DND-41 (cell line): ENCODE measurements at regions not wholly inside any gene's neighbourhood (a gene's known extent, or its start where the extent isn't known, plus 50 kb on each side); places are given as distances from the start of the nearest gene placed in this dataset.

Experiments used
- EZH2 ChIP-seq: IDR thresholded peaks from 3 replicates; pipeline ENCODE4 v1.6.1; 2012; ENCODE audit warnings: borderline replicate concordance, low read depth, mild to moderate bottlenecking, moderate library complexity, low read length, inconsistent platforms; ENCODE audit not compliant: severe bottlenecking
- TF ChIP-seq, protein P1 (sequence below): IDR thresholded peaks from 2 replicates; pipeline ENCODE4 v1.5.1; 2012; ENCODE audit warnings: borderline replicate concordance, low read length, moderate library complexity, mild to moderate bottlenecking; ENCODE audit not compliant: poor library complexity, severe bottlenecking; ENCODE audit errors: extremely low read depth

DNA sequence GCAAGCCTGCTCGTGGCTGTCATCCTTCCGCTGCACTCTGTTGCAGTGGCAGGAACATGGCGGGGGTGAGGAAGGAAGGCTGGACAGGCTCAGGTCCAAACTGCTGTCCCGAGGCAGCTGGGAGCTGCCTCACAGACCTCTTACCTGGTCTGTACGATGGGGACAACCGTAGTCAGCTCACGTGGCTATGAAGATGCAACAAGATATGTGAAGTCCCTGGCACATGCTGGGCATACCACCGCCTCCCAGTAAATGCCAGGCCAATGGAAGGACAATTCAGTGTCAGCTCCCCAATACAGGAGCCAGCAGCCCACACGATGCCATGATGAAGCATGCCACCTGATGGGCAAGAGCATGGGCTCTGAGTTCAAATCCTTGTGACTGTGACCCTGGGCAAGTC, 344.4 kb downstream of the CYRIA start:
- TF ChIP-seq, protein P1, sequence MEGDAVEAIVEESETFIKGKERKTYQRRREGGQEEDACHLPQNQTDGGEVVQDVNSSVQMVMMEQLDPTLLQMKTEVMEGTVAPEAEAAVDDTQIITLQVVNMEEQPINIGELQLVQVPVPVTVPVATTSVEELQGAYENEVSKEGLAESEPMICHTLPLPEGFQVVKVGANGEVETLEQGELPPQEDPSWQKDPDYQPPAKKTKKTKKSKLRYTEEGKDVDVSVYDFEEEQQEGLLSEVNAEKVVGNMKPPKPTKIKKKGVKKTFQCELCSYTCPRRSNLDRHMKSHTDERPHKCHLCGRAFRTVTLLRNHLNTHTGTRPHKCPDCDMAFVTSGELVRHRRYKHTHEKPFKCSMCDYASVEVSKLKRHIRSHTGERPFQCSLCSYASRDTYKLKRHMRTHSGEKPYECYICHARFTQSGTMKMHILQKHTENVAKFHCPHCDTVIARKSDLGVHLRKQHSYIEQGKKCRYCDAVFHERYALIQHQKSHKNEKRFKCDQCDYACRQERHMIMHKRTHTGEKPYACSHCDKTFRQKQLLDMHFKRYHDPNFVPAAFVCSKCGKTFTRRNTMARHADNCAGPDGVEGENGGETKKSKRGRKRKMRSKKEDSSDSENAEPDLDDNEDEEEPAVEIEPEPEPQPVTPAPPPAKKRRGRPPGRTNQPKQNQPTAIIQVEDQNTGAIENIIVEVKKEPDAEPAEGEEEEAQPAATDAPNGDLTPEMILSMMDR = no peak
- TF ChIP-seq EZH2 = no peak
